SK-N-SH (cell line): ENCODE measurements at regions not wholly inside any gene's neighbourhood (a gene's known extent, or its start where the extent isn't known, plus 50 kb on each side); places are given as distances from the start of the nearest gene placed in this dataset.

ENCODE experiments used
- CTCF ChIA-PET: fragments of 300-600, 350-600 bp; formaldehyde crosslinking; extraction: SDS; loops from one replicate; lab custom pipeline; 2021; lab: Yijun Ruan, JAX
- POLR2A ChIA-PET: fragments of 350-600 bp; sonication (Branson Sonifier 250); formaldehyde crosslinking; extraction: SDS; loops from one replicate; lab custom pipeline; 2020; ENCODE audit warnings: antibody characterized with exemption, inconsistent platforms; lab: Yijun Ruan, JAX
- DNase-seq: peaks from one replicate; pipeline ENCODE4 v3.0.0; 2012
- H2AFZ ChIP-seq: fragments of 200-600 bp; sonication (generic); 2 replicates; pipeline ENCODE4 v1.8.1; 2016; ENCODE audit warnings: antibody characterized with exemption, mild to moderate bottlenecking, low read depth
- H3F3A ChIP-seq: fragments of 200-600 bp; sonication (generic); replicated peaks from 2 replicates; pipeline ENCODE3; 2016; ENCODE audit warnings: antibody characterized with exemption, mild to moderate bottlenecking; ENCODE audit not compliant: insufficient read depth
- H3K27ac ChIP-seq, 2 experiments: fragments of 200-500 bp in 1 of 2; fragments of 200-600 bp in 1 of 2; sonication (Bioruptor generic) in 1 of 2; sonication (generic), shearing (Covaris generic) in 1 of 2; 2 replicates each; pipeline versions ENCODE4 v1.5.1 to v1.6.1; 2014 to 2016; ENCODE audit warnings: low read depth in 2 of 2, inconsistent platforms in 1 of 2, low read length in 1 of 2, mild to moderate bottlenecking in 1 of 2, mixed read lengths in 1 of 2
- H3K27me3 ChIP-seq: fragments of 200-600 bp; sonication (generic), shearing (Covaris generic); 2 replicates; pipeline ENCODE4 v1.6.1; 2016; ENCODE audit warnings: mixed run types; ENCODE audit not compliant: insufficient read depth
- H3K36me3 ChIP-seq, 2 experiments: fragments of 200-500 bp in 1 of 2; fragments of 200-600 bp in 1 of 2; sonication (Bioruptor generic) in 1 of 2; sonication (generic) in 1 of 2; replicated peaks in 1 of 2; 2 replicates each; pipeline versions ENCODE3 to v1.5.1; 2014 to 2016; ENCODE audit warnings: low read length in 1 of 2, mild to moderate bottlenecking in 1 of 2; ENCODE audit not compliant: insufficient read depth in 2 of 2, control insufficient read depth in 1 of 2
- H3K4me1 ChIP-seq, 2 experiments: fragments of 200-500 bp in 1 of 2; fragments of 200-600 bp in 1 of 2; sonication (Bioruptor generic) in 1 of 2; sonication (generic), shearing (Covaris generic) in 1 of 2; 2 replicates each; pipeline versions ENCODE4 v1.5.1 to v1.6.1; 2014 to 2016; ENCODE audit warnings: low read depth in 1 of 2, low read length in 1 of 2, mixed run types in 1 of 2; ENCODE audit not compliant: insufficient read depth in 2 of 2, control insufficient read depth in 1 of 2
- H3K4me2 ChIP-seq: fragments of 200-600 bp; sonication (generic), shearing (Covaris generic); 2 replicates; pipeline ENCODE4 v1.6.1; 2017; ENCODE audit warnings: mixed run types
- H3K4me3 ChIP-seq, 2 experiments: fragments of 200-500 bp in 1 of 2; fragments of 200-600 bp in 1 of 2; sonication (Bioruptor generic) in 1 of 2; sonication (generic), shearing (Covaris generic) in 1 of 2; 2 replicates each; pipeline versions ENCODE4 v1.5.1 to v1.8.1; 2014 to 2016; ENCODE audit warnings: low read depth in 2 of 2, inconsistent platforms in 1 of 2, low read length in 1 of 2, mild to moderate bottlenecking in 1 of 2, mixed read lengths in 1 of 2, moderate library complexity in 1 of 2
- H3K79me2 ChIP-seq: fragments of 200-600 bp; sonication (generic); 2 replicates; pipeline ENCODE4 v1.8.1; 2017; ENCODE audit warnings: mild to moderate bottlenecking; ENCODE audit not compliant: insufficient read depth
- H3K9ac ChIP-seq: fragments of 200-600 bp; sonication (generic); 2 replicates; pipeline ENCODE4 v1.6.1; 2017; ENCODE audit warnings: mixed run types
- H3K9me2 ChIP-seq: fragments of 200-600 bp; sonication (generic); 2 replicates; pipeline ENCODE4 v1.6.1; 2017; ENCODE audit warnings: mixed run types
- H3K9me3 ChIP-seq: fragments of 200-600 bp; sonication (generic); 2 replicates; pipeline ENCODE4 v1.6.1; 2017; ENCODE audit warnings: mixed run types, mild to moderate bottlenecking, moderate library complexity
- H4K20me1 ChIP-seq: fragments of 200-600 bp; sonication (generic); 2 replicates; pipeline ENCODE4 v1.6.1; 2017; ENCODE audit warnings: mild to moderate bottlenecking, mixed run types; ENCODE audit not compliant: insufficient read depth
- EP300 ChIP-seq, 2 experiments: IDR thresholded peaks; 2 replicates each; pipeline versions ENCODE4 v1.4.0 to v1.6.1; 2012; ENCODE audit warnings: borderline replicate concordance in 1 of 2, low read depth in 1 of 2, low read length in 1 of 2
- FOXM1 ChIP-seq: IDR thresholded peaks from 2 replicates; pipeline ENCODE4 v1.4.0; 2012; ENCODE audit warnings: low read depth, mild to moderate bottlenecking
- GATA2 ChIP-seq: sonication (generic); formaldehyde crosslinking; IDR thresholded peaks from 2 replicates; pipeline ENCODE4 v1.5.0; 2020; ENCODE audit warnings: mild to moderate bottlenecking, missing genetic modification reagents
- JUND ChIP-seq: IDR thresholded peaks from 2 replicates; pipeline ENCODE4 v1.4.0; 2012
- MAX ChIP-seq: IDR thresholded peaks from 2 replicates; pipeline ENCODE4 v1.4.0; 2012; ENCODE audit warnings: low read depth
- MXI1 ChIP-seq: IDR thresholded peaks from 2 replicates; pipeline ENCODE4 v1.6.1; 2012; ENCODE audit warnings: mild to moderate bottlenecking, low read depth, low read length, improper control_type of control experiment
- NFIC ChIP-seq: IDR thresholded peaks from 2 replicates; pipeline ENCODE4 v1.4.0; 2012; ENCODE audit warnings: borderline replicate concordance
- RAD21 ChIP-seq: IDR thresholded peaks from 2 replicates; pipeline ENCODE4 v1.6.1; 2012; ENCODE audit warnings: mild to moderate bottlenecking, low read length
- TCF12 ChIP-seq: IDR thresholded peaks from 2 replicates; pipeline ENCODE4 v1.4.0; 2012
- TEAD4 ChIP-seq: IDR thresholded peaks from 2 replicates; pipeline ENCODE4 v1.4.0; 2012; ENCODE audit warnings: mild to moderate bottlenecking, borderline replicate concordance; ENCODE audit not compliant: insufficient read depth
- WGBS: methylation state at CpG from one replicate; pipeline ENCODE4 v1.1.6; 2017; ENCODE audit warnings: low lambda C conversion rate; 5-methylcytosine and 5-hydroxymethylcytosine counted together

GRCh38 chr3:41073190-41073589 lies 126.1 kb upstream of the CTNNB1 start:
- H3K9me3 ChIP-seq: no peaks in the 10 kb centered on the region
- DNase-seq: no peak

GRCh38 chr3:41075975-41076374 lies 123.3 kb upstream of the CTNNB1 start:
- Histone ChIP-seq H3K27me3 (no peaks in the 10 kb centered on the region), H4K20me1 (no peaks in the 10 kb centered on the region), H3K4me1 (peaks cover 0 to 9% of the 10 kb centered on the region in 2 experiments; a peak in 1 of 4 replicates), H3K9me3 (no peaks in the 10 kb centered on the region), H3F3A (no peaks in the 10 kb centered on the region), H3K36me3 (no peaks in the 10 kb centered on the region), H3K9me2 (no peaks in the 10 kb centered on the region), H3K79me2 (no peaks in the 10 kb centered on the region), H2AFZ (no peak overlapping the region), H3K27ac (no peak overlapping the region), H3K9ac (no peak overlapping the region), H3K4me3 (no peak overlapping the region), H3K4me2 (no peak overlapping the region)
- peak; percentile 36; the same call in 1 of the 2 replicates for TF ChIP-seq RAD21
- TF ChIP-seq MXI1: no peak
- TF ChIP-seq EP300 (IDR thresholded peaks at IDR 0.05; ENCODE audit: borderline replicate concordance in 1 of 2, low read depth in 1 of 2, low read length in 1 of 2): no peak
- 0 out of 2 replicates have a peak, but pooled peaks have one; percentile 23 for TF ChIP-seq GATA2 (CRISPR knock-in tag)
- TF ChIP-seq MAX: no peak
- CTCF ChIA-PET: interaction anchor here (1.4 kb wide), 1 partner anchor 9 kb away, joined by 5 read pairs; no protein-coding TSS in a partner anchor
- POLR2A ChIA-PET: no interaction called here
- peak; percentile 37 for DNase-seq
- WGBS: 36% methylated on average over 6 of the region's 7 CpGs

More at GRCh38 chr3:41073190-41073589, 126.1 kb upstream of the CTNNB1 start:
- Histone ChIP-seq H3K9me2 (no peaks in the 10 kb centered on the region), H3K36me3 (no peaks in the 10 kb centered on the region), H3K4me2 (no peak overlapping the region), H3K27me3 (no peaks in the 10 kb centered on the region), H3F3A (no peaks in the 10 kb centered on the region), H3K4me1 (peaks cover 0 to 9% of the 10 kb centered on the region in 2 experiments; a peak in 1 of 4 replicates), H4K20me1 (no peaks in the 10 kb centered on the region), H2AFZ (no peak overlapping the region)
- CTCF ChIA-PET: no interaction called here
- WGBS: 61% methylated on average over 5 of the region's 5 CpGs
- no peak for TF ChIP-seq MAX
- TF ChIP-seq TEAD4: no peak
- no peak for TF ChIP-seq JUND
- no peak for TF ChIP-seq FOXM1
- TF ChIP-seq TCF12: no peak
- TF ChIP-seq, all 33 proteins: peak for 0
- Histone ChIP-seq H3K79me2 (no peaks in the 10 kb centered on the region), H3K4me3 (no peak overlapping the region), H3K27ac (no peak overlapping the region), H3K9ac (no peak overlapping the region)
- POLR2A ChIA-PET: no interaction called here

DNA sequence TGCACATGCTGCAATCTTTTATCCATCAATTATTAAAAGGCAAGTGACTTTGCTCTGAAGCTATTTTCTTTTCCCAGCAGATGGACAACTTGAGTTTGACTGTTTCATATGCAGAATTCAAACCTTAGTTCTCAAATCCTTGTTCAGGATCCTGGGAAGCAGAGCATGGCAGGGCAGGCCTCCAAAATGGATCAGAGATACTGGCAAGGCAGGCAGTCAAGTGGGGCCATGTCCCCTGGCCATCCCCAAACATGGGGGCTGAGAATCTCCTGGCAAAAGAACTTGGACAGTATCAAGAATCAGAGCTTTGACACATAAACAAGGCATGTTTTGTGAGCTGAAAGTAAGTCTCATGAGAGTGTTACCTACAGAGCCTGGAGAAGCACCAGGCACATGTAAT lies 122.9 kb upstream of the CTNNB1 start:
- H3K27ac ChIP-seq: no peak overlapping the region
- H3K4me1 ChIP-seq: peaks cover 0 to 9% of the 10 kb centered on the region in 2 experiments; a peak in 1 of 4 replicates
- no peaks in the 10 kb centered on the region for H3K9me3 ChIP-seq
- H2AFZ ChIP-seq: no peak overlapping the region
- TF ChIP-seq NFIC: no peak
- TF ChIP-seq, all 33 proteins: peak for 0
- Histone ChIP-seq H3K9ac (no peak overlapping the region), H3F3A (no peaks in the 10 kb centered on the region), H3K4me3 (no peak overlapping the region), H3K36me3 (no peaks in the 10 kb centered on the region), H3K9me2 (no peaks in the 10 kb centered on the region), H3K27me3 (no peaks in the 10 kb centered on the region), H3K4me2 (no peak overlapping the region), H4K20me1 (no peaks in the 10 kb centered on the region), H3K79me2 (no peaks in the 10 kb centered on the region)
- DNase-seq: no peak
- ChIA-PET CTCF (interaction anchor here (1.4 kb wide), 1 partner anchor 8 kb away, joined by 5 read pairs; no protein-coding TSS in a partner anchor), POLR2A (no interaction called here)
